ENCODE measurements at regions not wholly inside any gene's neighbourhood (a gene's known extent, or its start where the extent isn't known, plus 50 kb on each side); places are given as distances from the start of the nearest gene placed in this dataset.
"Not testable (repeated sequence)": the region's sequence is repeated elsewhere in the genome, so short reads cannot be mapped to it uniquely, and the experiment has no call there.

GRCh38 chr15:25173241-25174028, 218.6 kb downstream of the SNRPN start:
- TF ChIP-seq TSHZ2 (CRISPR knock-in tag; IDR thresholded peaks at IDR 0.05) (no peak), ZC3H10 (CRISPR knock-in tag; IDR thresholded peaks at IDR 0.05) (no peak)
- ATAC-seq = no peak

- ATAC-seq = not testable (repeated sequence)
Observed at GRCh38 chr15:25174149-25174548, 219.4 kb downstream of the SNRPN start.

- TF ChIP-seq ARNTL (CRISPR knock-in tag; IDR thresholded peaks at IDR 0.05; ENCODE audit: borderline replicate concordance, low read depth) (no peak), PATZ1 (CRISPR knock-in tag; IDR thresholded peaks at IDR 0.05; ENCODE audit: borderline replicate concordance) (no peak), ZC3H10 (CRISPR knock-in tag; IDR thresholded peaks at IDR 0.05) (no peak), SNAI2 (CRISPR knock-in tag; IDR thresholded peaks at IDR 0.05) (no peak), ZNF70 (CRISPR knock-in tag; IDR thresholded peaks at IDR 0.05) (no peak), OSR1 (CRISPR knock-in tag; IDR thresholded peaks at IDR 0.05) (no peak), ZNF8 (CRISPR knock-in tag; IDR thresholded peaks at IDR 0.05) (no peak), PPARA (CRISPR knock-in tag; IDR thresholded peaks at IDR 0.05; ENCODE audit: borderline replicate concordance) (no peak), ZFP30 (CRISPR knock-in tag; IDR thresholded peaks at IDR 0.05) (no peak)
Observed at GRCh38 chr15:25175033-25175788, 220.4 kb downstream of the SNRPN start.

GRCh38 chr15:25175789-25176615, 221.2 kb downstream of the SNRPN start:
- TF ChIP-seq ARNTL (CRISPR knock-in tag; IDR thresholded peaks at IDR 0.05; ENCODE audit: borderline replicate concordance, low read depth) (no peak), BACH2 (CRISPR knock-in tag; IDR thresholded peaks at IDR 0.05; ENCODE audit: borderline replicate concordance) (no peak), ZFP3 (CRISPR knock-in tag; IDR thresholded peaks at IDR 0.05) (no peak), ZNF70 (CRISPR knock-in tag; IDR thresholded peaks at IDR 0.05) (no peak), TOX (CRISPR knock-in tag; IDR thresholded peaks at IDR 0.05; ENCODE audit: borderline replicate concordance) (no peak), ZC3H10 (CRISPR knock-in tag; IDR thresholded peaks at IDR 0.05) (no peak), CSRNP3 (CRISPR knock-in tag; IDR thresholded peaks at IDR 0.05) (no peak), ZFP30 (CRISPR knock-in tag; IDR thresholded peaks at IDR 0.05) (no peak), SNAI2 (CRISPR knock-in tag; IDR thresholded peaks at IDR 0.05) (no peak), TSHZ2 (CRISPR knock-in tag; IDR thresholded peaks at IDR 0.05) (no peak), OSR1 (CRISPR knock-in tag; IDR thresholded peaks at IDR 0.05) (no peak), GLIS3 (CRISPR knock-in tag; IDR thresholded peaks at IDR 0.05) (no peak), ZNF565 (CRISPR knock-in tag; conservative IDR thresholded peaks at IDR 0.05; ENCODE audit: low read depth) (no peak), CSDC2 (CRISPR knock-in tag; IDR thresholded peaks at IDR 0.05) (no peak)
- no peak for ATAC-seq

More at GRCh38 chr15:25175033-25175788, 220.4 kb downstream of the SNRPN start:
- ATAC-seq = no peak
